IMR-90 (cell line): ENCODE measurements at regions not wholly inside any gene's neighbourhood (a gene's known extent, or its start where the extent isn't known, plus 50 kb on each side); places are given as distances from the start of the nearest gene placed in this dataset.

Source experiments
- ATAC-seq: fragments of 200-7000 bp; cut with Tn5 transposase; 2 replicates; pipeline ENCODE4 v1.9.1; 2020; ENCODE audit warnings: low read depth, mild to moderate bottlenecking, moderate library complexity
- BruUV-seq: library from RNA; stranded (reverse); fragments of 400-500 nt; replicated peaks from 2 replicates; lab custom pipeline; 2021; lab: Mats Ljungman, UMichigan
- CTCF ChIA-PET: fragments of 300-600 bp; formaldehyde crosslinking; extraction: SDS; loops from one replicate; lab custom pipeline; 2021; ENCODE audit warnings: antibody characterized with exemption; lab: Yijun Ruan, JAX
- POLR2A ChIA-PET: fragments of 300-600 bp; sonication (Branson Sonifier 250); formaldehyde crosslinking; loops from one replicate; lab custom pipeline; 2022; ENCODE audit warnings: antibody characterized with exemption; ENCODE audit not compliant: unreplicated experiment; lab: Charles Lee
- DNase-seq: peaks from one replicate; pipeline ENCODE4 v3.0.0; 2013
- H2AFZ ChIP-seq: replicated peaks from 2 replicates; pipeline ENCODE3; 2013; ENCODE audit warnings: low read length, mild to moderate bottlenecking; ENCODE audit not compliant: poor library complexity
- H2AK5ac ChIP-seq: 2 replicates; pipeline ENCODE4 v1.6.1; 2013; ENCODE audit warnings: low read depth, low read length, inconsistent platforms
- H2AK9ac ChIP-seq: replicated peaks from 2 replicates; pipeline ENCODE3; 2013; ENCODE audit warnings: mild to moderate bottlenecking, low read depth, low read length, moderate library complexity; ENCODE audit not compliant: poor library complexity
- H2BK120ac ChIP-seq: 2 replicates; pipeline ENCODE4 v1.6.1; 2013; ENCODE audit warnings: low read depth, low read length, inconsistent platforms
- H2BK15ac ChIP-seq: 3 replicates; pipeline ENCODE4 v1.6.1; 2013; ENCODE audit warnings: low read depth, low read length, inconsistent platforms
- H2BK20ac ChIP-seq: 2 replicates; pipeline ENCODE4 v1.6.1; 2013; ENCODE audit warnings: low read depth, mild to moderate bottlenecking, inconsistent platforms, low read length, moderate library complexity
- H2BK5ac ChIP-seq: 2 replicates; pipeline ENCODE4 v1.6.1; 2013; ENCODE audit warnings: mild to moderate bottlenecking, low read depth, low read length, inconsistent platforms; ENCODE audit not compliant: poor library complexity, severe bottlenecking
- H3K14ac ChIP-seq: replicated peaks from 2 replicates; pipeline ENCODE4 v1.6.1; 2013; ENCODE audit warnings: low read depth, low read length, inconsistent platforms
- H3K18ac ChIP-seq: 2 replicates; pipeline ENCODE4 v1.6.1; 2013; ENCODE audit warnings: low read depth, low read length, control low read depth
- H3K23ac ChIP-seq: 2 replicates; pipeline ENCODE4 v1.6.1; 2013; ENCODE audit warnings: low read depth, low read length, inconsistent platforms
- H3K27ac ChIP-seq: 2 replicates; pipeline ENCODE4 v1.5.1; 2013; ENCODE audit warnings: mild to moderate bottlenecking, control low read depth, low read length; ENCODE audit not compliant: insufficient read depth
- H3K27me3 ChIP-seq: 2 replicates; pipeline ENCODE4 v1.6.1; 2013; ENCODE audit warnings: low read length; ENCODE audit not compliant: control insufficient read depth, insufficient read depth
- H3K36me3 ChIP-seq: 2 replicates; pipeline ENCODE4 v1.6.1; 2013; ENCODE audit warnings: low read length, mixed read lengths; ENCODE audit not compliant: control insufficient read depth, insufficient read depth
- H3K4ac ChIP-seq: 2 replicates; pipeline ENCODE4 v1.6.1; 2013; ENCODE audit warnings: low read depth, low read length, inconsistent platforms
- H3K4me1 ChIP-seq: 2 replicates; pipeline ENCODE4 v1.6.1; 2013; ENCODE audit warnings: low read length, mixed read lengths; ENCODE audit not compliant: control insufficient read depth, insufficient read depth
- H3K4me2 ChIP-seq: 2 replicates; pipeline ENCODE4 v1.6.1; 2013; ENCODE audit warnings: low read depth, mild to moderate bottlenecking, control low read depth, low read length, moderate library complexity
- H3K4me3 ChIP-seq: 2 replicates; pipeline ENCODE4 v1.5.1; 2013; ENCODE audit warnings: low read depth, mild to moderate bottlenecking, control low read depth, low read length, moderate library complexity; ENCODE audit not compliant: insufficient read depth
- H3K56ac ChIP-seq: 2 replicates; pipeline ENCODE4 v1.6.1; 2013; ENCODE audit warnings: low read length, inconsistent platforms; ENCODE audit not compliant: insufficient read depth; ENCODE audit errors: extremely low read depth
- H3K79me1 ChIP-seq, 2 experiments: 2 replicates each; pipeline ENCODE4 v1.6.1; 2013; ENCODE audit warnings: low read length in 2 of 2, inconsistent platforms in 1 of 2, low read depth in 1 of 2
- H3K9ac ChIP-seq: 2 replicates; pipeline ENCODE4 v1.6.1; 2013; ENCODE audit warnings: low read depth, low read length, control low read depth
- H3K9me1 ChIP-seq: 2 replicates; pipeline ENCODE4 v1.6.1; 2013; ENCODE audit warnings: low read length, inconsistent platforms; ENCODE audit not compliant: insufficient read depth
- H3K9me3 ChIP-seq: 2 replicates; pipeline ENCODE4 v1.6.1; 2013; ENCODE audit warnings: low read length; ENCODE audit not compliant: control insufficient read depth, insufficient read depth
- H4K20me1 ChIP-seq: 2 replicates; pipeline ENCODE4 v1.6.1; 2013; ENCODE audit warnings: low read length, inconsistent platforms; ENCODE audit not compliant: insufficient read depth
- H4K5ac ChIP-seq: 2 replicates; pipeline ENCODE4 v1.6.1; 2013; ENCODE audit warnings: mild to moderate bottlenecking, low read depth, low read length, control low read depth
- H4K8ac ChIP-seq, 2 experiments: 2 replicates each; pipeline ENCODE4 v1.6.1; 2013; ENCODE audit warnings: low read depth in 2 of 2, low read length in 2 of 2, control low read depth in 1 of 2, inconsistent platforms in 1 of 2
- H4K91ac ChIP-seq: 2 replicates; pipeline ENCODE4 v1.6.1; 2013; ENCODE audit warnings: low read depth, low read length, inconsistent platforms; ENCODE audit not compliant: insufficient read depth
- BHLHE40 ChIP-seq: fragments of 150-350 bp; IDR thresholded peaks from 2 replicates; pipeline ENCODE4 v1.6.1; 2016; ENCODE audit warnings: mild to moderate bottlenecking, low read depth, low read length
- MAZ ChIP-seq: IDR thresholded peaks from 2 replicates; pipeline ENCODE4 v1.6.1; 2012; ENCODE audit warnings: low read depth, mild to moderate bottlenecking, low read length, improper control_type of control experiment, moderate library complexity, borderline replicate concordance
- RCOR1 ChIP-seq: IDR thresholded peaks from 2 replicates; pipeline ENCODE4 v1.6.1; 2012; ENCODE audit warnings: mild to moderate bottlenecking, low read length, improper control_type of control experiment; ENCODE audit not compliant: insufficient replicate concordance
- WGBS, 2 experiments: methylation state at CpG; one replicate each; pipeline versions ENCODE4 v1.1.5 to v1.1.7; 2013; ENCODE audit warnings: missing lambda C conversion rate in 2 of 2; ENCODE audit not compliant: insufficient read length in 1 of 2; ENCODE audit errors: extremely low coverage in 2 of 2; 5-methylcytosine and 5-hydroxymethylcytosine counted together
- dilution Hi-C: fragments of 300-500 bp; cut with HindIII; formaldehyde crosslinking; loops from one replicate; pipeline ENCODE4 v1.14.3; 2018; ENCODE audit warnings: low sequenced_read_pairs; ENCODE audit not compliant: unreplicated experiment
- in situ Hi-C: fragments of 300-500 bp; cut with MboI; formaldehyde crosslinking; loops from 3 replicates; pipeline ENCODE4 v1.14.3; 2019; ENCODE audit warnings: low sequenced_read_pairs, inconsistent platforms, mixed read lengths
- intact Hi-C: fragments of 100-400 bp; cut with micrococcal nuclease; formaldehyde crosslinking; loops from 2 replicates; pipeline ENCODE4 v1.10.0; 2022
- TF ChIP-seq, protein P1 (sequence below): conservative IDR thresholded peaks from 2 replicates; pipeline ENCODE4 v1.5.1; 2012; ENCODE audit warnings: mild to moderate bottlenecking, low read depth, low read length, improper control_type of control experiment

DNA sequence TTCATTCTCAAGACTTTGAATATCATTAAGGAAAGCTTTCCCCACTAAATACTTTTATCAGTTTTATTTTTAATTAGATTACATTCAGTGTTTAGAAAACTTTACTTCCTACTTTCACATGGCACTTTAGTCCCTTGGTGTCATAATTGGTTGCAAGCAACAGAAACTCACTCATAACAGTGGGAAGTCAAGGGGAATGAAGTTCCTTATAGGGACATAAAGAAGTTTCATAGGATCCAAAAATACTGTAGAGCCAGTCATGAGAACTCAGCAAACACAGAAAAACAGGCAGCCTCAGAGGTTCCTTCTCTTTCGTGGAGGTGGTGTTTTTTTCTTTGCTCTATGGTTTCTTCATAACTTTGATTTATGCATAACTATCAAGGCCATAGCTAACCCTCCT lies 809.0 kb downstream of the BCL11A start:
- CTCF ChIA-PET: no interaction called here
- no CpG with 5 or more reads among the region's 1 CpG for WGBS, 2 experiments

More for the DNA sequence above, 809.0 kb downstream of the BCL11A start:
- no peaks in the 10 kb centered on the region for H3K79me1 ChIP-seq
- no peaks in the 10 kb centered on the region for H4K20me1 ChIP-seq
- H2BK20ac ChIP-seq: no peak overlapping the region
- no peak overlapping the region for H4K5ac ChIP-seq
- no peak overlapping the region for H3K4me2 ChIP-seq
- POLR2A ChIA-PET: no interaction called here
- intact Hi-C loops (no loop called here), in situ Hi-C loops (no loop called here), dilution Hi-C loops (no loop called here)
- H3K27ac ChIP-seq: no peak overlapping the region
- no peak overlapping the region for H2BK15ac ChIP-seq
- H3K18ac ChIP-seq: no peak overlapping the region
- no TSS peak for BruUV-seq
- TF ChIP-seq MAZ (no peak), BHLHE40 (no peak), RCOR1 (no peak)
- TF ChIP-seq, protein P1, sequence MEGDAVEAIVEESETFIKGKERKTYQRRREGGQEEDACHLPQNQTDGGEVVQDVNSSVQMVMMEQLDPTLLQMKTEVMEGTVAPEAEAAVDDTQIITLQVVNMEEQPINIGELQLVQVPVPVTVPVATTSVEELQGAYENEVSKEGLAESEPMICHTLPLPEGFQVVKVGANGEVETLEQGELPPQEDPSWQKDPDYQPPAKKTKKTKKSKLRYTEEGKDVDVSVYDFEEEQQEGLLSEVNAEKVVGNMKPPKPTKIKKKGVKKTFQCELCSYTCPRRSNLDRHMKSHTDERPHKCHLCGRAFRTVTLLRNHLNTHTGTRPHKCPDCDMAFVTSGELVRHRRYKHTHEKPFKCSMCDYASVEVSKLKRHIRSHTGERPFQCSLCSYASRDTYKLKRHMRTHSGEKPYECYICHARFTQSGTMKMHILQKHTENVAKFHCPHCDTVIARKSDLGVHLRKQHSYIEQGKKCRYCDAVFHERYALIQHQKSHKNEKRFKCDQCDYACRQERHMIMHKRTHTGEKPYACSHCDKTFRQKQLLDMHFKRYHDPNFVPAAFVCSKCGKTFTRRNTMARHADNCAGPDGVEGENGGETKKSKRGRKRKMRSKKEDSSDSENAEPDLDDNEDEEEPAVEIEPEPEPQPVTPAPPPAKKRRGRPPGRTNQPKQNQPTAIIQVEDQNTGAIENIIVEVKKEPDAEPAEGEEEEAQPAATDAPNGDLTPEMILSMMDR: no peak
- H3K4me1 ChIP-seq: no peaks in the 10 kb centered on the region
- H3K9me3 ChIP-seq: 0 out of 2 replicates have a peak, but pooled peaks cover 2% of the 10 kb centered on the region
- no peak overlapping the region for H3K4me3 ChIP-seq
- H3K9me1 ChIP-seq: no peaks in the 10 kb centered on the region
- H3K9ac ChIP-seq: no peak overlapping the region
- no peak overlapping the region for H2BK120ac ChIP-seq
- H3K4ac ChIP-seq: no peak overlapping the region
- no peak overlapping the region for H4K91ac ChIP-seq
- H3K56ac ChIP-seq: no peak overlapping the region
- ATAC-seq (no peak), DNase-seq (no peak)
- no peak overlapping the region for H3K14ac ChIP-seq
- no peak overlapping the region for H2BK5ac ChIP-seq
- H2AFZ ChIP-seq: no peak overlapping the region
- H2AK5ac ChIP-seq: no peak overlapping the region
- no peaks in the 10 kb centered on the region for H3K27me3 ChIP-seq
- no peaks in the 10 kb centered on the region for H3K36me3 ChIP-seq
- H2AK9ac ChIP-seq: no peak overlapping the region
- H4K8ac ChIP-seq: no peak overlapping the region
- no peak overlapping the region for H3K23ac ChIP-seq
